ENCODE measurements at regions not wholly inside any gene's neighbourhood (a gene's known extent, or its start where the extent isn't known, plus 50 kb on each side); places are given as distances from the start of the nearest gene placed in this dataset.

GRCh38 chr3:135812057-135812456 lies 153.5 kb upstream of the PPP2R3A start:
- intact Hi-C loops (cut with DNase I) = no loop called here
- Histone ChIP-seq H3K9me3 (no peaks in the 10 kb centered on the region), H3K4me1 (no peaks in the 10 kb centered on the region), H3K36me3 (no peaks in the 10 kb centered on the region), H3K4me3 (no peak overlapping the region), H3K27ac (no peak overlapping the region), H3K27me3 (peaks cover 0 to 20% (median 0%) of the 10 kb centered on the region in 4 donors)
- 68 to 75% methylated on average over 7 of the region's 7 CpGs for WGBS, 2 donors
- no peak for DNase-seq
- TF ChIP-seq, protein P1, sequence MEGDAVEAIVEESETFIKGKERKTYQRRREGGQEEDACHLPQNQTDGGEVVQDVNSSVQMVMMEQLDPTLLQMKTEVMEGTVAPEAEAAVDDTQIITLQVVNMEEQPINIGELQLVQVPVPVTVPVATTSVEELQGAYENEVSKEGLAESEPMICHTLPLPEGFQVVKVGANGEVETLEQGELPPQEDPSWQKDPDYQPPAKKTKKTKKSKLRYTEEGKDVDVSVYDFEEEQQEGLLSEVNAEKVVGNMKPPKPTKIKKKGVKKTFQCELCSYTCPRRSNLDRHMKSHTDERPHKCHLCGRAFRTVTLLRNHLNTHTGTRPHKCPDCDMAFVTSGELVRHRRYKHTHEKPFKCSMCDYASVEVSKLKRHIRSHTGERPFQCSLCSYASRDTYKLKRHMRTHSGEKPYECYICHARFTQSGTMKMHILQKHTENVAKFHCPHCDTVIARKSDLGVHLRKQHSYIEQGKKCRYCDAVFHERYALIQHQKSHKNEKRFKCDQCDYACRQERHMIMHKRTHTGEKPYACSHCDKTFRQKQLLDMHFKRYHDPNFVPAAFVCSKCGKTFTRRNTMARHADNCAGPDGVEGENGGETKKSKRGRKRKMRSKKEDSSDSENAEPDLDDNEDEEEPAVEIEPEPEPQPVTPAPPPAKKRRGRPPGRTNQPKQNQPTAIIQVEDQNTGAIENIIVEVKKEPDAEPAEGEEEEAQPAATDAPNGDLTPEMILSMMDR (IDR thresholded peaks at IDR 0.05) = no peak
- TF ChIP-seq POLR2A (IDR thresholded peaks at IDR 0.05) = no peak

- Histone ChIP-seq H3K9me3 (no peaks in the 10 kb centered on the region), H3K36me3 (no peaks in the 10 kb centered on the region), H3K4me1 (no peaks in the 10 kb centered on the region), H3K4me3 (no peak overlapping the region), H3K27ac (no peak overlapping the region), H3K27me3 (peaks cover 0 to 2% (median 0%) of the 10 kb centered on the region in 4 donors)
- intact Hi-C loops (cut with DNase I) = no loop called here
- no peak for DNase-seq
- no peak for TF ChIP-seq POLR2A (IDR thresholded peaks at IDR 0.05)
- TF ChIP-seq, protein P1 (IDR thresholded peaks at IDR 0.05) = no peak
Measured at GRCh38 chr3:135834465-135834864, 131.1 kb upstream of the PPP2R3A start.

DNA sequence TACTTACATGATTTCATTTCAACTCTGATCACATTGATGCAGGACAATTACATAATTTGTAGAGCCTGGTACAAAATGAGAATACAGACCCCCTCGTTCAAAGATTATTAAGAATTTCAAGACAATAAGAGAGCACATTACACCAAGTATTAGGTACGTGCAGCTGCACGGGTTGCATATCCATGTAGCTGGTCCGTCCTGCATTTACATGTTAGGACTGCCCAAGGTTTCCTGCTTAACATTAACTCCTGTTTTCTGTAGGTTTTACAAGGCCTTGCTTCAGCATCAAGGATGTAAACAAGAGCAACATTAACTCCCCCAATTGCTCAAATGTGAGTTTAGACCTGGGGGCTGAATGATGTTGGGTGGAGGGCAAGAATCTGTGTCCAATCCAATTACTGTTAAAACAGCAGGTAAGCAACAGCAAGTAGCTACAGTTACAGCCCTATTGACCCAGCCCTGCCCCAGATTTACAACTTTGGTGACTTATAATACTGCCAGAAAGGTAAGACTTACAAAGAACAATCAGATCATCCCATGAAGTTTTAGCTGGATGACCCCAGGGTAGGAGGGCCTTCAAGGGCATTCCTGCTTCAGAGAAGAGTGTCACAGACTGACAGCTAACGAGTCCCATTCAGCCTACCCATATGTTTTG lies 127.4 kb upstream of the PPP2R3A start:
- no peak for DNase-seq
- intact Hi-C loops (cut with DNase I) = no loop called here
- TF ChIP-seq, protein P1 (IDR thresholded peaks at IDR 0.05) = no peak
- no peak for TF ChIP-seq POLR2A (IDR thresholded peaks at IDR 0.05)
- H3K4me1 ChIP-seq = no peaks in the 10 kb centered on the region
- WGBS, 2 donors = 75 to 76% methylated on average over 5 of the region's 5 CpGs
- H3K9me3 ChIP-seq = no peaks in the 10 kb centered on the region
- no peaks in the 10 kb centered on the region for H3K36me3 ChIP-seq
- peaks cover 0 to 2% (median 0%) of the 10 kb centered on the region in 4 donors for H3K27me3 ChIP-seq
- no peak overlapping the region for H3K4me3 ChIP-seq
- H3K27ac ChIP-seq = no peak overlapping the region

DNA sequence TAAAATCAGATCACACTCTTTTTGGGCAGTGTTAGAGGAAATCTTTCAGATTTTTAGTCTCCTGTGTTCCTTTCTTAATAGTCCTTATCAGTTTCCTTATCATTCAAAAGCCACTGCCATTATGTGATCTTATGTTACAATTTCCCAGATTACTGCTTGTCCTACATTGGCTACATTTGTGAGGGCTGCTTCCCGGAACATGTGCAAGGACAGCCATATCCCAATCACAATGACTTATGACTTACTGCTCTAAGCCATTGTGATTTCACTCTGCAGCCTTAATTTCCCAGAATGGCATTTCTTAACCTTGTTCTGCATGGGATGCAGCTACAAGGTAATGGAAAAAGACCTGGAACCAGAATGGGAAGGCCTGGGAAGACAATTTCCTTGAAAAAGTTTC lies 125.1 kb upstream of the PPP2R3A start:
- Histone ChIP-seq H3K27me3 (peaks cover 0 to 2% (median 0%) of the 10 kb centered on the region in 4 donors), H3K36me3 (no peaks in the 10 kb centered on the region), H3K27ac (no peak overlapping the region), H3K9me3 (no peaks in the 10 kb centered on the region), H3K4me1 (no peaks in the 10 kb centered on the region), H3K4me3 (no peak overlapping the region)
- 68 to 100% methylated on average over 1 of the region's 1 CpG for WGBS, 2 donors
- intact Hi-C loops (cut with DNase I) = no loop called here
- DNase-seq = no peak
- TF ChIP-seq POLR2A (IDR thresholded peaks at IDR 0.05) = no peak
- TF ChIP-seq, protein P1 (IDR thresholded peaks at IDR 0.05) = no peak

- Histone ChIP-seq H3K9me3 (no peaks in the 10 kb centered on the region), H3K4me3 (no peak overlapping the region), H3K27ac (no peak overlapping the region), H3K36me3 (no peaks in the 10 kb centered on the region), H3K27me3 (no peaks in the 10 kb centered on the region), H3K4me1 (no peaks in the 10 kb centered on the region)
- DNase-seq = no peak
- TF ChIP-seq, protein P1 (IDR thresholded peaks at IDR 0.05) = no peak
- TF ChIP-seq POLR2A (IDR thresholded peaks at IDR 0.05) = no peak
- intact Hi-C loops (cut with DNase I) = no loop called here
Measured at GRCh38 chr3:135844386-135844785, 121.1 kb upstream of the PPP2R3A start.
